Fibroblast of lung (primary cell): ENCODE measurements at regions not wholly inside any gene's neighbourhood (a gene's known extent, or its start where the extent isn't known, plus 50 kb on each side); places are given as distances from the start of the nearest gene placed in this dataset.

Source experiments
- EZH2 ChIP-seq: IDR thresholded peaks from 2 replicates; pipeline ENCODE4 v1.5.1; 2012; ENCODE audit warnings: low read length, control low read depth, mild to moderate bottlenecking; ENCODE audit errors: missing control alignments
- TF ChIP-seq, protein P1 (sequence below), 2 donors: IDR thresholded peaks in 1 of 2; conservative IDR thresholded peaks in 1 of 2; 1 replicate in 1 of 2; 2 replicates in 1 of 2; pipeline ENCODE4 v1.5.1; 2011 to 2012; ENCODE audit warnings: low read length in 2 of 2, control low read depth in 1 of 2, inconsistent platforms in 1 of 2, low read depth in 1 of 2, mild to moderate bottlenecking in 1 of 2

DNA sequence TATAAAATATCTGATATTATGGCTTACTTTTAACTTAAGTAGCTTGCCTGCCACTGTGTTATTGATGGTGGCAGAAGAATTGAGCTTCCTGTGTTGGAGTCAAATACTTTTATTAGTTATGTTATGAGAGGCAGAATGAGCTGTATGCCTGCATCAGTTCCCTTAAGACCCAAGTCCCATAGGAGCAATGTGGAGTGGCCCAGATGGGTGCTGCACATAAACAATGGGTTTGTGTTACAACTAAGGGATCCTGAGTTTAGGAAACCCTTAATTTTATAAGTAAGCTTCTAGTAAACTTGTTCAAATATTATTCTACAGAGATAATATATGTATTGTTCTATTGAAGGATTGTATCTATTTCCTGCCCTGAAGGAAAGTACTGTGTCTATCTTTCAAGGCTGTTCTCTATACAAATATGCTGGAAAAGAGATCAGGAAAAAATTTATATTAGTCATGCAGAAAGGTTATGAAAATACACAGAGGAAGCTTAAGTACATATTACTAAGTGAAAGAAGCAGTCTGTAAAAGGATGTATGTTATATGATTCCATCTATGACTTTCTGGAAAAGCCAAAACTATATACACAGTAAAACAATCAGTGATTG lies 2018.0 kb upstream of the PCDH20 start:
- TF ChIP-seq, protein P1, sequence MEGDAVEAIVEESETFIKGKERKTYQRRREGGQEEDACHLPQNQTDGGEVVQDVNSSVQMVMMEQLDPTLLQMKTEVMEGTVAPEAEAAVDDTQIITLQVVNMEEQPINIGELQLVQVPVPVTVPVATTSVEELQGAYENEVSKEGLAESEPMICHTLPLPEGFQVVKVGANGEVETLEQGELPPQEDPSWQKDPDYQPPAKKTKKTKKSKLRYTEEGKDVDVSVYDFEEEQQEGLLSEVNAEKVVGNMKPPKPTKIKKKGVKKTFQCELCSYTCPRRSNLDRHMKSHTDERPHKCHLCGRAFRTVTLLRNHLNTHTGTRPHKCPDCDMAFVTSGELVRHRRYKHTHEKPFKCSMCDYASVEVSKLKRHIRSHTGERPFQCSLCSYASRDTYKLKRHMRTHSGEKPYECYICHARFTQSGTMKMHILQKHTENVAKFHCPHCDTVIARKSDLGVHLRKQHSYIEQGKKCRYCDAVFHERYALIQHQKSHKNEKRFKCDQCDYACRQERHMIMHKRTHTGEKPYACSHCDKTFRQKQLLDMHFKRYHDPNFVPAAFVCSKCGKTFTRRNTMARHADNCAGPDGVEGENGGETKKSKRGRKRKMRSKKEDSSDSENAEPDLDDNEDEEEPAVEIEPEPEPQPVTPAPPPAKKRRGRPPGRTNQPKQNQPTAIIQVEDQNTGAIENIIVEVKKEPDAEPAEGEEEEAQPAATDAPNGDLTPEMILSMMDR (conservative IDR thresholded peaks at IDR 0.05 in 1 of 2, IDR thresholded peaks at IDR 0.05 in 1 of 2; ENCODE audit: low read depth in 1 of 2, low read length in 2 of 2) = no peak
- no peak for TF ChIP-seq EZH2
